Neutrophil (primary cell): ENCODE measurements at regions not wholly inside any gene's neighbourhood (a gene's known extent, or its start where the extent isn't known, plus 50 kb on each side); places are given as distances from the start of the nearest gene placed in this dataset.

ENCODE experiments used
- H3K27ac ChIP-seq: fragments of 200-600 bp; sonication (generic); 2 replicates; pipeline ENCODE4 v1.5.1; 2016; ENCODE audit warnings: mild to moderate bottlenecking, moderate library complexity
- H3K27me3 ChIP-seq: fragments of 200-600 bp; sonication (generic); 2 replicates; pipeline ENCODE4 v1.6.0; 2016; ENCODE audit warnings: mild to moderate bottlenecking
- H3K36me3 ChIP-seq: fragments of 200-600 bp; sonication (generic); 2 replicates; pipeline ENCODE4 v1.5.1; 2017
- H3K4me1 ChIP-seq, 2 experiments: fragments of 200-600 bp in 1 of 2; sonication (generic) in 1 of 2; 1 replicate in 1 of 2; 2 replicates in 1 of 2; pipeline versions ENCODE4 v1.5.1 to v1.6.1; 2013 to 2016; ENCODE audit warnings: low read depth in 1 of 2, low read length in 1 of 2, mild to moderate bottlenecking in 1 of 2, moderate library complexity in 1 of 2; ENCODE audit not compliant: control insufficient read depth in 1 of 2, insufficient read depth in 1 of 2
- H3K4me3 ChIP-seq, 2 experiments: fragments of 200-600 bp in 1 of 2; sonication (generic) in 1 of 2; 1 replicate in 1 of 2; 2 replicates in 1 of 2; pipeline ENCODE4 v1.5.1; 2013 to 2016; ENCODE audit warnings: low read depth in 1 of 2, low read length in 1 of 2, mild to moderate bottlenecking in 1 of 2, moderate library complexity in 1 of 2
- H3K9me3 ChIP-seq: fragments of 200-600 bp; sonication (generic); 2 replicates; pipeline ENCODE4 v1.5.1; 2016
- CTCF ChIP-seq: fragments of 200-600 bp; sonication (generic); IDR thresholded peaks from 2 replicates; pipeline ENCODE4 v1.5.1; 2016; ENCODE audit warnings: antibody characterized with exemption

GRCh38 chr9:107175816-107176435 is 107.2 kb upstream of the RAD23B start:
- H3K9me3 ChIP-seq, result no peaks in the 10 kb centered on the region
- H3K27me3 ChIP-seq, result no peaks in the 10 kb centered on the region
- H3K4me1 ChIP-seq, result peaks cover 0 to 4% of the 10 kb centered on the region in 2 experiments
- no peaks in the 10 kb centered on the region for H3K36me3 ChIP-seq
- H3K27ac ChIP-seq, result no peak overlapping the region
- TF ChIP-seq CTCF, result no peak
- H3K4me3 ChIP-seq, result no peak overlapping the region

- peaks cover 0 to 4% of the 10 kb centered on the region in 2 experiments for H3K4me1 ChIP-seq
- H3K36me3 ChIP-seq, result no peaks in the 10 kb centered on the region
- H3K4me3 ChIP-seq, result no peak overlapping the region
- H3K9me3 ChIP-seq, result no peaks in the 10 kb centered on the region
- no peaks in the 10 kb centered on the region for H3K27me3 ChIP-seq
- H3K27ac ChIP-seq, result no peak overlapping the region
- no peak for TF ChIP-seq CTCF
Observed at GRCh38 chr9:107176436-107177151, 106.5 kb upstream of the RAD23B start.

GRCh38 chr9:107177243-107177839 is 105.7 kb upstream of the RAD23B start:
- H3K9me3 ChIP-seq, result no peaks in the 10 kb centered on the region
- H3K4me3 ChIP-seq, result no peak overlapping the region
- H3K36me3 ChIP-seq, result no peaks in the 10 kb centered on the region
- H3K27ac ChIP-seq, result no peak overlapping the region
- H3K27me3 ChIP-seq, result no peaks in the 10 kb centered on the region
- peaks cover 0 to 4% of the 10 kb centered on the region in 2 experiments for H3K4me1 ChIP-seq
- no peak for TF ChIP-seq CTCF

GRCh38 chr9:107177857-107178256 is 105.2 kb upstream of the RAD23B start:
- no peak for TF ChIP-seq CTCF
- H3K27ac ChIP-seq, result no peak overlapping the region

GRCh38 chr9:107178293-107178692 is 104.8 kb upstream of the RAD23B start:
- Histone ChIP-seq H3K4me1 (peaks cover 0 to 4% of the 10 kb centered on the region in 2 experiments), H3K27ac (no peak overlapping the region), H3K9me3 (no peaks in the 10 kb centered on the region), H3K36me3 (no peaks in the 10 kb centered on the region), H3K27me3 (no peaks in the 10 kb centered on the region), H3K4me3 (no peak overlapping the region)
- no peak for TF ChIP-seq CTCF

More at GRCh38 chr9:107177857-107178256, 105.2 kb upstream of the RAD23B start:
- no peak overlapping the region for H3K4me3 ChIP-seq
- H3K4me1 ChIP-seq, result peaks cover 0 to 4% of the 10 kb centered on the region in 2 experiments
- no peaks in the 10 kb centered on the region for H3K36me3 ChIP-seq
- H3K27me3 ChIP-seq, result no peaks in the 10 kb centered on the region
- no peaks in the 10 kb centered on the region for H3K9me3 ChIP-seq
